Gastrocnemius medialis (tissue), 4 donors: ENCODE measurements at regions not wholly inside any gene's neighbourhood (a gene's known extent, or its start where the extent isn't known, plus 50 kb on each side); places are given as distances from the start of the nearest gene placed in this dataset.

Source experiments
- POLR2A ChIP-seq, 2 donors: fragments of 450-650 bp; IDR thresholded peaks; one replicate each; pipeline ENCODE4 v1.6.1; 2017; ENCODE audit warnings: antibody characterized with exemption in 2 of 2, mild to moderate bottlenecking in 2 of 2, moderate library complexity in 2 of 2
- TF ChIP-seq, protein P1 (sequence below), 5 experiments: fragments of 450-650 bp in 3 of 5; fragments of 200-600 bp in 2 of 5; sonication (generic) in 2 of 5; IDR thresholded peaks in 4 of 5; conservative IDR thresholded peaks in 1 of 5; 1 replicate in 4 of 5; 2 replicates in 1 of 5; pipeline ENCODE4 v1.5.1; 2016 to 2019; ENCODE audit warnings: antibody characterized with exemption in 5 of 5, mild to moderate bottlenecking in 3 of 5, moderate library complexity in 3 of 5

DNA sequence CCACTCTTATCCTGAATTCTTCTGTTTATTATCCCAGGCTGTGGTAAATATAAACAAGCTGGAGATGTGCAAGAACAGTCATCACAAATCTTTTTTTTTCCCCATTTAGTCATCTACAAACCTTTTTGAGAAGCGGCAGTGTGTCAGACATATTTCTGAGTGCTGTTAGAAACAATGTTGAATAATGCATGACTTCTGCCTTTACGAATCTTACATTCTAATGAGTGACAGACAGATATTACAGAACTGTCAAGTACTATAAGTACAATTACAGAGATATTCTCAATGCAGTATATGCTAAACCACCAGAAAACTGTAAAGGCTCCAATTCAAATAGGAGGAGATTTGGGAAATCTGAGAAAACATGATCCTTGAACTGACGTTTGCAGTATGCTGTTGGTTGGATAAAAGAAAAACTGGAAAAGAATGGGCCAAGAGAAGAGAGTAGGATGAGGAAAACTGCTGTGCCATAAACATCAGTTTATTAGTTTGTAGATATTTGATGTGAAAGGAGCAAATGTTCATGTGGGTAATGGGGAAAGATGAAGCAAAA is 379.5 kb upstream of the SLC8A1 start:
- TF ChIP-seq POLR2A (IDR thresholded peaks at IDR 0.05): no peak
- TF ChIP-seq, protein P1, sequence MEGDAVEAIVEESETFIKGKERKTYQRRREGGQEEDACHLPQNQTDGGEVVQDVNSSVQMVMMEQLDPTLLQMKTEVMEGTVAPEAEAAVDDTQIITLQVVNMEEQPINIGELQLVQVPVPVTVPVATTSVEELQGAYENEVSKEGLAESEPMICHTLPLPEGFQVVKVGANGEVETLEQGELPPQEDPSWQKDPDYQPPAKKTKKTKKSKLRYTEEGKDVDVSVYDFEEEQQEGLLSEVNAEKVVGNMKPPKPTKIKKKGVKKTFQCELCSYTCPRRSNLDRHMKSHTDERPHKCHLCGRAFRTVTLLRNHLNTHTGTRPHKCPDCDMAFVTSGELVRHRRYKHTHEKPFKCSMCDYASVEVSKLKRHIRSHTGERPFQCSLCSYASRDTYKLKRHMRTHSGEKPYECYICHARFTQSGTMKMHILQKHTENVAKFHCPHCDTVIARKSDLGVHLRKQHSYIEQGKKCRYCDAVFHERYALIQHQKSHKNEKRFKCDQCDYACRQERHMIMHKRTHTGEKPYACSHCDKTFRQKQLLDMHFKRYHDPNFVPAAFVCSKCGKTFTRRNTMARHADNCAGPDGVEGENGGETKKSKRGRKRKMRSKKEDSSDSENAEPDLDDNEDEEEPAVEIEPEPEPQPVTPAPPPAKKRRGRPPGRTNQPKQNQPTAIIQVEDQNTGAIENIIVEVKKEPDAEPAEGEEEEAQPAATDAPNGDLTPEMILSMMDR (IDR thresholded peaks at IDR 0.05 in 4 of 5, conservative IDR thresholded peaks at IDR 0.05 in 1 of 5): no peak
